ENCODE measurements at regions not wholly inside any gene's neighbourhood (a gene's known extent, or its start where the extent isn't known, plus 50 kb on each side); places are given as distances from the start of the nearest gene placed in this dataset.

GRCh38 chr12:67586951-67587350 is 61.6 kb upstream of the DYRK2 start:
- DNase-seq (ENCODE audit: low read depth in 2 of 2) = no peak

GRCh38 chr12:67589078-67589477 is 59.5 kb upstream of the DYRK2 start:
- no peak for DNase-seq (ENCODE audit: low read depth in 2 of 2)

- DNase-seq (ENCODE audit: low read depth in 2 of 2) = peak in 1 of 2 donors; percentile 11
Measured at GRCh38 chr12:67590149-67590790, 58.3 kb upstream of the DYRK2 start.

- peak in 1 of 2 donors; percentile 8 for DNase-seq (ENCODE audit: low read depth in 2 of 2)
Measured at GRCh38 chr12:67592228-67593011, 56.1 kb upstream of the DYRK2 start.

GRCh38 chr12:67593041-67593440 is 55.5 kb upstream of the DYRK2 start:
- DNase-seq (ENCODE audit: low read depth in 2 of 2) = no peak

GRCh38 chr12:67593461-67594330 is 54.8 kb upstream of the DYRK2 start:
- no peak for DNase-seq (ENCODE audit: low read depth in 2 of 2)

- no peak for DNase-seq (ENCODE audit: low read depth in 2 of 2)
Measured at GRCh38 chr12:67594888-67595287, 53.7 kb upstream of the DYRK2 start.

- DNase-seq (ENCODE audit: low read depth in 2 of 2) = no peak
Measured at GRCh38 chr12:67595365-67595764, 53.2 kb upstream of the DYRK2 start.

GRCh38 chr12:67598598-67598997 is 49.9 kb upstream of the DYRK2 start:
- no peak for DNase-seq (ENCODE audit: low read depth in 2 of 2)

All from stimulated activated CD4-positive, alpha-beta T cell treated with anti-CD3 and anti-CD28 coated beads, Interleukin-1b, Interleukin-23, amount 100 ng/mL, for 4 hours (primary cell).